HepG2 (cell line): ENCODE measurements at regions not wholly inside any gene's neighbourhood (a gene's known extent, or its start where the extent isn't known, plus 50 kb on each side); places are given as distances from the start of the nearest gene placed in this dataset.

Experiments
- ATAC-seq: fragments of 200-7000 bp; cut with Tn5 transposase; 3 replicates; pipeline ENCODE4 v1.9.1; 2020; ENCODE audit warnings: mild to moderate bottlenecking, moderate library complexity
- BruUV-seq: library from RNA; stranded (reverse); fragments of 400-500 nt; replicated peaks from 2 replicates; lab custom pipeline; 2021; lab: Mats Ljungman, UMichigan
- CTCF ChIA-PET: fragments of 300-600 bp; formaldehyde crosslinking; extraction: SDS; loops from one replicate; lab custom pipeline; 2021; ENCODE audit warnings: low total read pairs, inconsistent platforms, low intra/inter-chr PET ratio; lab: Yijun Ruan, JAX
- POLR2A ChIA-PET: fragments of 350-600 bp; sonication (Branson Sonifier 250); formaldehyde crosslinking; loops from one replicate; lab custom pipeline; 2020; ENCODE audit warnings: antibody characterized with exemption, inconsistent platforms; lab: Yijun Ruan, JAX
- DNase-seq: peaks from one replicate; pipeline ENCODE4 v3.0.0-alpha.2; 2015; ENCODE audit warnings: low spot score
- FAIRE-seq: peaks from 3 replicates; lab custom pipeline; 2011; peaks lifted over from hg19 to GRCh38; lab: Jason Lieb, UNC
- H2AFZ ChIP-seq: one replicate; pipeline ENCODE4 v1.6.1; 2011; ENCODE audit warnings: low read length, inconsistent platforms
- H3K27ac ChIP-seq: fragments of 300-600 bp; 3 replicates; pipeline ENCODE4 v1.8.0; 2011; ENCODE audit warnings: mixed run types, mild to moderate bottlenecking, mixed read lengths, low read length, inconsistent platforms; ENCODE audit not compliant: insufficient read depth; ENCODE audit errors: extremely low read length
- H3K27me3 ChIP-seq, 2 experiments: fragments of 200-600 bp in 1 of 2; 2 replicates in 1 of 2; 3 replicates in 1 of 2; pipeline versions ENCODE4 v1.6.0 to v1.8.0; 2011; ENCODE audit warnings: low read length in 2 of 2, mild to moderate bottlenecking in 2 of 2, moderate library complexity in 2 of 2, inconsistent platforms in 1 of 2; ENCODE audit not compliant: insufficient read depth in 2 of 2, control insufficient read depth in 1 of 2
- H3K36me3 ChIP-seq, 2 experiments: fragments of 200-600 bp in 1 of 2; replicated peaks in 1 of 2; 2 replicates in 1 of 2; 3 replicates in 1 of 2; pipeline versions ENCODE4 v1.5.1 to v1.8.0; 2011; ENCODE audit warnings: low read length in 2 of 2, inconsistent platforms in 1 of 2; ENCODE audit not compliant: insufficient read depth in 2 of 2, control insufficient read depth in 1 of 2
- H3K4me1 ChIP-seq: 2 replicates; pipeline ENCODE4 v1.5.1; 2012; ENCODE audit warnings: low read length, inconsistent platforms; ENCODE audit not compliant: insufficient read depth
- H3K4me2 ChIP-seq: 2 replicates; pipeline ENCODE4 v1.6.0; 2011; ENCODE audit warnings: low read depth, low read length, inconsistent platforms
- H3K4me3 ChIP-seq, 3 experiments: fragments of 200-600 bp in 1 of 3; sonication (generic), shearing (Covaris generic) in 1 of 3; replicated peaks in 1 of 3; 2 replicates each; pipeline ENCODE4 v1.5.1; 2011 to 2016; ENCODE audit warnings: low read length in 3 of 3, inconsistent platforms in 2 of 3, low read depth in 2 of 3, mild to moderate bottlenecking in 2 of 3, control low read depth in 1 of 3, mixed read lengths in 1 of 3; ENCODE audit not compliant: insufficient read depth in 1 of 3
- H3K79me2 ChIP-seq: one replicate; pipeline ENCODE4 v1.6.1; 2011; ENCODE audit warnings: low read length, inconsistent platforms; ENCODE audit not compliant: insufficient read depth
- H3K9ac ChIP-seq: 2 replicates; pipeline ENCODE4 v1.6.0; 2011; ENCODE audit warnings: mild to moderate bottlenecking, low read depth, low read length, inconsistent platforms; ENCODE audit not compliant: insufficient read depth
- H3K9me3 ChIP-seq: 2 replicates; pipeline ENCODE4 v1.5.1; 2012; ENCODE audit warnings: mild to moderate bottlenecking, low read length
- H4K20me1 ChIP-seq: 2 replicates; pipeline ENCODE4 v1.6.0; 2011; ENCODE audit warnings: inconsistent platforms, mild to moderate bottlenecking, low read length, moderate library complexity; ENCODE audit not compliant: insufficient read depth
- HNF4G ChIP-seq, 2 experiments: sonication (generic) in 1 of 2; formaldehyde crosslinking in 1 of 2; IDR thresholded peaks; 2 replicates each; pipeline versions ENCODE4 v1.4.0 to v1.6.1; 2011 to 2020; ENCODE audit warnings: borderline replicate concordance in 2 of 2, low read depth in 2 of 2, mild to moderate bottlenecking in 2 of 2, low read length in 1 of 2, missing genetic modification reagents in 1 of 2, moderate library complexity in 1 of 2
- HNRNPUL1 ChIP-seq: fragments of 200-400 bp; formaldehyde crosslinking; IDR thresholded peaks from 2 replicates; pipeline ENCODE4 v1.6.1; 2017; ENCODE audit warnings: low read depth, mild to moderate bottlenecking, low read length, moderate library complexity
- SOX5 ChIP-seq: IDR thresholded peaks from 2 replicates; pipeline ENCODE4 v1.6.1; 2016; ENCODE audit warnings: borderline replicate concordance
- SP4 ChIP-seq: sonication (generic); formaldehyde crosslinking; IDR thresholded peaks from 2 replicates; pipeline ENCODE4 v1.8.1; 2023; ENCODE audit warnings: mild to moderate bottlenecking, missing genetic modification reagents
- SPEN ChIP-seq: sonication (generic); formaldehyde crosslinking; IDR thresholded peaks from 2 replicates; pipeline ENCODE4 v1.5.1; 2020; ENCODE audit warnings: low read depth, mild to moderate bottlenecking, missing genetic modification reagents
- ZNF292 ChIP-seq: sonication (generic); formaldehyde crosslinking; IDR thresholded peaks from 2 replicates; pipeline ENCODE4 v1.8.1; 2022; ENCODE audit warnings: mild to moderate bottlenecking, low read depth, missing genetic modification reagents, borderline replicate concordance
- ZNF629 ChIP-seq: sonication (generic); formaldehyde crosslinking; conservative IDR thresholded peaks from 2 replicates; pipeline ENCODE4 v1.5.0; 2020; ENCODE audit warnings: missing genetic modification reagents
- ZNF660 ChIP-seq: sonication (generic); formaldehyde crosslinking; IDR thresholded peaks from 2 replicates; pipeline ENCODE4 v1.5.1; 2020; ENCODE audit warnings: mild to moderate bottlenecking, low read depth, missing genetic modification reagents, borderline replicate concordance
- WGBS: methylation state at CpG from one replicate; pipeline ENCODE4 v1.1.6; 2017; ENCODE audit warnings: low lambda C conversion rate; 5-methylcytosine and 5-hydroxymethylcytosine counted together
- in situ Hi-C: cut with HindIII; loops from 2 replicates; pipeline ENCODE4 v1.10.0; 2017; ENCODE audit warnings: low pct_unique_long_range_greater_than_20kb; ENCODE audit not compliant: extremely low pct_ligation_motif_present
- intact Hi-C: fragments of 100-400 bp; cut with micrococcal nuclease; formaldehyde crosslinking; loops from one replicate; pipeline ENCODE4 v1.10.0; 2022; ENCODE audit not compliant: unreplicated experiment
- TF ChIP-seq, protein P1 (sequence below): sonication (generic); formaldehyde crosslinking; IDR thresholded peaks from 2 replicates; pipeline ENCODE4 v1.4.0; 2020; ENCODE audit warnings: missing genetic modification reagents, borderline replicate concordance
- TF ChIP-seq, protein P2 (sequence below): sonication (generic); formaldehyde crosslinking; IDR thresholded peaks from 2 replicates; pipeline ENCODE4 v1.8.0; 2022; ENCODE audit warnings: missing genetic modification reagents, mild to moderate bottlenecking, moderate library complexity, borderline replicate concordance

DNA sequence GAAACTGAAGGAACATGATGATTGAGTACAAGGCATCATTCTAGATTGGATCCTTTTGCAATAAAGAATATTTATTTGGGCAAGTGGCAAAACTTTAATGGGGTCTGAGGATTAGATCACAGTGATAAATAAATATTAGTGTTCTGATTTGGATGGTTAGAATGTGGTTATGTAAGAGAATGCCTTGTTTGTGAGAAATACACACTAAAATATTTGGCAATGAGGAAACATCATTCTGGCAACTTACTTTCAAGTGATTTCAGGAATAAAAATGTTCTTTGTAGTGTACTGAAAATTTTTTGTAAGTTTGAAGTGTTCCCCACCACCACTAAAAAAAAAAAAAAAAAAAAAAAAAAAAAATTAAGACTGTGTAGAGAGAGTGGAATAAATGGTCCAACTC, 185.1 kb upstream of the NEBL start:
- H3K4me1 ChIP-seq: no peaks in the 10 kb centered on the region

DNA sequence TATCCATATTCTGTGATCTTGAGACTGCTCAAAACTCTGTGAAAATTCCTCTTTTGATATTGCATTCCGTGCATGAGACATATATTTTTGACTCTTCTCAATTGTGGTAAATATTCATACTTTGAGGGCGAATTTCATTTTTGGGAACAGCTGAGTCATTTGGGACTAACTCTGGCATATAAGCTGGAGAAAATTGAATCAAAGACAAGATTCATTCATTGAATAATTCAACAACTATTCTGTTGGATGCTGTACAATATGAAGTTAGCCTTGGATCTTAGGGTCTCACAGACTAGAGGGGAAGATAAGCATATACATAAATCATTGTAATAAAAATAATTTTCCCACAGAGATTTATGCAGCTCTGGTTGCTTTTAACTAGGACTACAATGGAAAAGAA, 183.2 kb upstream of the NEBL start:
- Histone ChIP-seq H4K20me1 (no peaks in the 10 kb centered on the region), H3K4me1 (no peaks in the 10 kb centered on the region), H2AFZ (no peak overlapping the region), H3K4me2 (no peak overlapping the region), H3K27ac (no peak overlapping the region), H3K9me3 (no peaks in the 10 kb centered on the region), H3K9ac (no peak overlapping the region), H3K36me3 (no peaks in the 10 kb centered on the region), H3K4me3 (no peak overlapping the region), H3K27me3 (no peaks in the 10 kb centered on the region), H3K79me2 (no peaks in the 10 kb centered on the region)
- intact Hi-C loops (no loop called here), in situ Hi-C loops (no loop called here)
- 0% methylated on average over 2 of the region's 2 CpGs for WGBS
- ChIA-PET CTCF (interaction anchor here (1.5 kb wide), 1 partner anchor 190 kb away, joined by 5 read pairs; no protein-coding TSS in a partner anchor), POLR2A (no interaction called here)
- no peak for ATAC-seq
- no TSS peak for BruUV-seq
- no peak for DNase-seq
- no peak for FAIRE-seq
- TF ChIP-seq, protein P1, sequence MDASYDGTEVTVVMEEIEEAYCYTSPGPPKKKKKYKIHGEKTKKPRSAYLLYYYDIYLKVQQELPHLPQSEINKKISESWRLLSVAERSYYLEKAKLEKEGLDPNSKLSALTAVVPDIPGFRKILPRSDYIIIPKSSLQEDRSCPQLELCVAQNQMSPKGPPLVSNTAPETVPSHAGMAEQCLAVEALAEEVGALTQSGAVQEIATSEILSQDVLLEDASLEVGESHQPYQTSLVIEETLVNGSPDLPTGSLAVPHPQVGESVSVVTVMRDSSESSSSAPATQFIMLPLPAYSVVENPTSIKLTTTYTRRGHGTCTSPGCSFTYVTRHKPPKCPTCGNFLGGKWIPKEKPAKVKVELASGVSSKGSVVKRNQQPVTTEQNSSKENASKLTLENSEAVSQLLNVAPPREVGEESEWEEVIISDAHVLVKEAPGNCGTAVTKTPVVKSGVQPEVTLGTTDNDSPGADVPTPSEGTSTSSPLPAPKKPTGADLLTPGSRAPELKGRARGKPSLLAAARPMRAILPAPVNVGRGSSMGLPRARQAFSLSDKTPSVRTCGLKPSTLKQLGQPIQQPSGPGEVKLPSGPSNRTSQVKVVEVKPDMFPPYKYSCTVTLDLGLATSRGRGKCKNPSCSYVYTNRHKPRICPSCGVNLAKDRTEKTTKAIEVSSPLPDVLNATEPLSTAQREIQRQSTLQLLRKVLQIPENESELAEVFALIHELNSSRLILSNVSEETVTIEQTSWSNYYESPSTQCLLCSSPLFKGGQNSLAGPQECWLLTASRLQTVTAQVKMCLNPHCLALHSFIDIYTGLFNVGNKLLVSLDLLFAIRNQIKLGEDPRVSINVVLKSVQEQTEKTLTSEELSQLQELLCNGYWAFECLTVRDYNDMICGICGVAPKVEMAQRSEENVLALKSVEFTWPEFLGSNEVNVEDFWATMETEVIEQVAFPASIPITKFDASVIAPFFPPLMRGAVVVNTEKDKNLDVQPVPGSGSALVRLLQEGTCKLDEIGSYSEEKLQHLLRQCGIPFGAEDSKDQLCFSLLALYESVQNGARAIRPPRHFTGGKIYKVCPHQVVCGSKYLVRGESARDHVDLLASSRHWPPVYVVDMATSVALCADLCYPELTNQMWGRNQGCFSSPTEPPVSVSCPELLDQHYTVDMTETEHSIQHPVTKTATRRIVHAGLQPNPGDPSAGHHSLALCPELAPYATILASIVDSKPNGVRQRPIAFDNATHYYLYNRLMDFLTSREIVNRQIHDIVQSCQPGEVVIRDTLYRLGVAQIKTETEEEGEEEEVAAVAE (CRISPR knock-in tag): no peak
- no peak for TF ChIP-seq HNF4G (IDR thresholded peaks at IDR 0.05; ENCODE audit: borderline replicate concordance, low read depth, low read length)
- no peak for TF ChIP-seq HNF4G (CRISPR knock-in tag; IDR thresholded peaks at IDR 0.05; ENCODE audit: borderline replicate concordance, low read depth)
- TF ChIP-seq SOX5 (CRISPR knock-in tag): no peak
- TF ChIP-seq ZNF629 (CRISPR knock-in tag): no peak
- TF ChIP-seq ZNF660 (CRISPR knock-in tag): no peak
- no peak for TF ChIP-seq ZNF292 (CRISPR knock-in tag)

More for the DNA sequence above, 185.1 kb upstream of the NEBL start:
- TF ChIP-seq SPEN (CRISPR knock-in tag) (no peak), HNRNPUL1 (no peak), SP4 (no peak)
- TF ChIP-seq, protein P2, sequence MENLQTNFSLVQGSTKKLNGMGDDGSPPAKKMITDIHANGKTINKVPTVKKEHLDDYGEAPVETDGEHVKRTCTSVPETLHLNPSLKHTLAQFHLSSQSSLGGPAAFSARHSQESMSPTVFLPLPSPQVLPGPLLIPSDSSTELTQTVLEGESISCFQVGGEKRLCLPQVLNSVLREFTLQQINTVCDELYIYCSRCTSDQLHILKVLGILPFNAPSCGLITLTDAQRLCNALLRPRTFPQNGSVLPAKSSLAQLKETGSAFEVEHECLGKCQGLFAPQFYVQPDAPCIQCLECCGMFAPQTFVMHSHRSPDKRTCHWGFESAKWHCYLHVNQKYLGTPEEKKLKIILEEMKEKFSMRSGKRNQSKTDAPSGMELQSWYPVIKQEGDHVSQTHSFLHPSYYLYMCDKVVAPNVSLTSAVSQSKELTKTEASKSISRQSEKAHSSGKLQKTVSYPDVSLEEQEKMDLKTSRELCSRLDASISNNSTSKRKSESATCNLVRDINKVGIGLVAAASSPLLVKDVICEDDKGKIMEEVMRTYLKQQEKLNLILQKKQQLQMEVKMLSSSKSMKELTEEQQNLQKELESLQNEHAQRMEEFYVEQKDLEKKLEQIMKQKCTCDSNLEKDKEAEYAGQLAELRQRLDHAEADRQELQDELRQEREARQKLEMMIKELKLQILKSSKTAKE (CRISPR knock-in tag): no peak
- TF ChIP-seq, all 625 proteins: peak for 0
- Histone ChIP-seq H4K20me1 (no peaks in the 10 kb centered on the region), H3K4me3 (no peak overlapping the region), H3K9ac (no peak overlapping the region), H3K79me2 (no peaks in the 10 kb centered on the region), H3K9me3 (no peaks in the 10 kb centered on the region), H2AFZ (no peak overlapping the region), H3K4me2 (no peak overlapping the region), H3K27me3 (no peaks in the 10 kb centered on the region), H3K27ac (no peak overlapping the region), H3K36me3 (no peaks in the 10 kb centered on the region)
- ATAC-seq (no peak), FAIRE-seq (no peak), DNase-seq (no peak)
- intact Hi-C loops (no loop called here), in situ Hi-C loops (no loop called here)
- ChIA-PET CTCF (no interaction called here), POLR2A (no interaction called here)
- no TSS peak for BruUV-seq
